ENCODE measurements at regions not wholly inside any gene's neighbourhood (a gene's known extent, or its start where the extent isn't known, plus 50 kb on each side); places are given as distances from the start of the nearest gene placed in this dataset.
"Not testable (repeated sequence)": the region's sequence is repeated elsewhere in the genome, so short reads cannot be mapped to it uniquely, and the experiment has no call there.

DNA sequence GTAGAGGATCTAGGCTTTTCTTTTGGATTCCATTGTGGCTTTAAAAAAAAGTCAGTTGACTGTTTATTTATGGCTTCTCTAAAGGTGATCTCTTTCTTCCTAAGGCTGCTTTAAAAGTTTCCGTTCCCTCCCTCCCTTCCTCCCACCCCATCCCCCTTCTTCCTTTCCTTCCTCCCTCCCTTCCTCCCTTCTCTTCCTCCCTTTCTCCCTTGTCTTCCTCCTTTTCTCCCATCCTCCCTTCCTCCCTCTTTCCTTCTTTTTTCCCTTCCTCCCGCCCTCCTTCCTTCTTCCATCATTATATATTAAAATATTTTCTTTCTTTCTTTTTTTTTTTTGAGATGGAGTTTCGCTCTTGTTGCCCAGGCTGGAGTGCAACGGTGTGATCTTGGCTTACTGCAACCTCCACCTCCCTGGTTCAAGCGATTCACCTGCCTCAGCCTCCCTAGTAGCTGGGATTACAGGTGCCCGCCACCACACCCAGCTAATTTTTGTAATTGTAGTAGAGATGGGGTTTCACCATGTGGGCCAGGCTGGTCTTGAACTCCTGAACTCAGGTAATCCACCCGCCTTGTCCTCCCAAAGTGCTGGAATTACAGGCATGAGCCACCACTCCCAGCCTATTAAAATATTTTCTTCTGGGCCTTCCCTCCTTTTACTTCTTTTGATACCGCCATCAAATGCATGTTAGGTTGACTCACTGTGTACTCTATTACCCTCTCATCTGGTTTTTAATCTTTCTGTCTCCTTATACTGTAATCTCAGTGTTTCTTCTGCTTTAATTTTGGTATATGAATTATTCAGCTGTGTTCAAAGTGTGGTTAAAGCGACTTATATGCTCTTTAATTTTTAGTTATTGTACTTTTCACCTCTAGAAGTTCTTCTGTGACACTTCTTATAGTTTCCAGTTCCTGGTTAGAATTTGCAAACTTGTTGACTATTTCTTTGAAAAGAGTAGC is 59.2 kb upstream of the ATP5PO start:
- DNase-seq (ENCODE audit: extremely low read depth, low read depth, low spot score), result no peak

DNA sequence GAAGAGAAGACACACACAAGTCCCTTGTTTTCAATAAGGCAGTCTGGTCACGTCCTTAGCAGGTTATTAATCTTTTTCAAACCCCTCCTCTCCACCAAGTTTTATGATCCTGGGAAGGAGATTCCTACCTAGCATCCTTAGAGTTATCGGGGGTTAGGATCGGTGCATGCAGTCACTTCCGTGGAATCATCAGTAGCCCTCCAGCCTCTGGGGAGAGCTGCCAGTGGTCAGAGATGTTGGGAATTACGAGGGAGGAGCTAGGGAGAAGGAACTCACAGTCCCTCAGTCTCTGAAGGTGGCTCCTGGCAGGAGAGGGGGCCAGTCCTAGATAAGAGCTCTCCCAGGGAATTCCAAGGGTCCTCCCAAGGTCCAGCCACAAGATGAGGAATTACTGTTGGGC is 57.7 kb upstream of the ATP5PO start:
- no peak for DNase-seq (ENCODE audit: extremely low read depth, low read depth, low spot score)

DNA sequence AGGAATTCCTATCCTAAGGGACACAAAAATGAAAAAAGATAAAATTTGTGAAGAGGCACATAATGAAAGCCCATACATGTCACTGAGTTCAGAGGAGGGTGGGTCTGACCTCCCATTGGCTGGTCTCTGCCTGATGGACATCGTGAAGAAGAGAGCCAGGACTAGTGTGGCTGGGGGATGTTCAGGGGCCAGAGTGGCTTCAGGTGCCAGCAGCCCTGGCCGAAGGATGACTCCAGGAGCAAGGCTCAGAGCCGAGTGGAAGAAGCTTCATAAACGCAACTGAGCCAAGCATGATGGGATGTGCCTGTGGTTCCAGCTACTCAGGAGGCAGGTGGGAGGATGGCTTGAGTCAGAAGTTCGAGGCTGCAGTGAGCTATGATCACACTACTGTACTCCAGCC is 56.9 kb upstream of the ATP5PO start:
- DNase-seq (ENCODE audit: extremely low read depth, low read depth, low spot score), result no peak

DNA sequence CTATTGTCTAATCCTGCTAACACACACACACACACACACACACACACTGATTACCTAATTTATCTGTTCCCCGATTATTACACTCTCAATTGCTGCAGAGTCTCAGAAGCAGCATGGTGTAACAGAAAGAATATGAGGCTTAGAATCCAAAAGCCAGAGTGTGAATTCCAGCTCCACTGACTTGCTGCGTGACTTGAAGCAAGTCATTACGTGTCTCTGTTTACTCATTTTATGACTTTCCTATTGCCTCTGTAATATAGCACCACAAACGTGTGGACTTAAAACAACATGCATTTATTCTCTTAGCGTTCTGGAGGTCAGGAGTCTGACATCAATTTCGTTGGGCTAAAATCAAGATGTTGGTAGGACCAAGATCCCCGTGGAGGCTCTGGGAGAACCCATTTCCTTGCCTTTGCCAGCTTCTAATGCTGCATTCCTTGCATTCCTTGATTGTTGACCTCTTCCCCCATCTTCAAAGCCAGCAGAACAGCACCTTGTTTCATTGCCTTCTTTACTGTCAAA is 55.9 kb upstream of the ATP5PO start:
- no peak for DNase-seq (ENCODE audit: extremely low read depth, low read depth, low spot score)

DNA sequence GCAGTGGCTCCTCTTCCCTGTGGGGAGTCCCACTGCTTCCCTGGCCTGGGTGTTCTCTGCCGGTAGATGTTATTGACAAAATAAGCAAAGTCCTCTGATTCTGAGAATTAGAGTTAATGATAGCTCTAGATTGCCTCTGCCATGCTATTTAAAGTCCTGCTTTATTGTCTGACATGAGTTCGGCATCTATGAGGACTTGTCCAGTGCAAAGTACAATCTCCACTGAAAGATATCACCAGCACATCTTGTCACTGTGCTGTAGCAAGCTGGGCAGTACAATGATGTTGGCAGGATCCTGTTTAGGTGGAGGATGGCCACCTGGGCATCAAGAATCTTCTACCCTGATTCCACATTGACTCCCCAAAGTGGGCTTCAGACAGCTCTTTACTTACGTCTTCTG is 54.0 kb upstream of the ATP5PO start:
- DNase-seq (ENCODE audit: extremely low read depth, low read depth, low spot score), result no peak

DNA sequence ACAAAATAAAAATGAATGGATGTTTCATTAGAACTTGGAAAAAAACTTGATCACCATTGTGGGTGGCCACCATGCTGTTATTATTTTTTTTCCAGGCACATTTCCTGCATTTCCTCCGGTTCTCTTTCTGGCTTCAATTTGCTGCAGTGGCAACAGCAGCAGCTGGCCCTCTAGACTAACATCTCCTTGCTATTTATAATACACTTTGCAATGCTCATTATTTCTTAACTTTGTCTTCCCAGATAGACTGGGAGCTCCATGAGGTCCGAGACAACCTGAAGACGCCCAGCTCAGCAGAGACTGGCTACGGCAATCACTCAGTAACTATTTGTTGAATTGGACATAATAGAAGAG is 53.4 kb upstream of the ATP5PO start:
- no peak for DNase-seq (ENCODE audit: extremely low read depth, low read depth, low spot score)

DNA sequence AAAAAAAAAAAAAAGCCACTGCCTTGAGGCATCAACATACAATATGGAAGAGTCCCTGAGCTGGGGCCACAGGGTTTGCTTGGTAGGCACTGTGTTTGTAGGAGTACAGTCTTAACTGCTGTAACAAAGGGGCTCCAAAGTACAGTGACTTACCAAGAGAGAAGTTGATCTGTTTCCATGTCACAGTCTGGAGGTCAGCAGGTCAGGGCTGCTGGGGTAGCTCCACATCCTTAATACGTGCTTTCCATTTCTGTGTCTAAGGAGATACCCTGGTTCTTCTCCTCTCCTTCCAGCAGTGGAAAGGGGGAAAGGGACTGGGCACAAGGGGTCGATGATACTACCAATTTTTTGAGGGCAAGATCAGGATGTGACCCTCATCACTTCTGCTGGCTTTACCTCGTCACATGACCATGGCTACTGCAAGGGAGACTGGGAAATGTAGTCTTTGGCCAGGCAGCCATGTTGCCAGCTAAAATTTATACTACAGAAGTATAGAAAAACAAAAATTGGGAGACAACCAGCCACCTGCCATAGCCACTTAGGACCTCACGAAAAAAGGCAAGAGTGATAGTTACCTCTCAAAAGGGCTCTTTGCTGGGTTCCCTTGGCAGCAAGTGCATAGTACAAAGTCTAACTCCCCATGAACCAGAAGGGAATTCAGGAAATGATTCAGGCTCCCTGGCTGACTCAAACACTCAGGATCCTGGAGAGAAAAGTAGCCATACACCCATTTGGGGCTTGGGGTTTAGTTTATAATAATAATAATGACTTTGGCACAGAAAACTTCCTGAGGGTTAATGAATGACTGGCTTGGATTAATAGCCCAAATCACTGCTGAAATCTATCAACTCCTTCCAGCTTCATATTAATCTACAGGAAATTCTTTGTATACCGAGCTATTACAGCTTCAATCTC is 52.7 kb upstream of the ATP5PO start:
- peak; percentile 90 for DNase-seq (ENCODE audit: extremely low read depth, low read depth, low spot score)

DNA sequence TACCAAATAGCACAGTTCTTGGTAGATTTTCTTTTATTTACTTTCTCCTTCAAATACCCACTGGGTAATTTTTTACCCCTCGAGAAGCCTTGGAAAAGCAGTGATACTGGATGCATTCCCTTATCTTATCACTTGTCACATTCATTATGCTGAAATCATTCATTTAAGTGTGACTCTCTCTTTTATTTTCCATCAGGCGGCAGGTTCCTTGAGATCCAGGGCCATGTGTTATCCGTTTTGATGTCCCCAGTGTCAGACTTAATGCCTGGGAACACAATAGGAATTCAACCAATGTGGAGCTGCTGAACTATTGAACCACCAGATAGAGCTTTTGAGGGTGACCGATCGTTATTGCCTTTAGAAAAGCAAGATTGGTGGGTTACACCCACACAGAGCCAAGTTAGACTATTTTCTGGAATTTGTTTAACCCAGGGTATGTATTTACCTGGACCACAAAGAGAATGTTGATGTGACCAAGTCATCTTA is 51.5 kb upstream of the ATP5PO start:
- DNase-seq (ENCODE audit: extremely low read depth, low read depth, low spot score), result no peak

DNA sequence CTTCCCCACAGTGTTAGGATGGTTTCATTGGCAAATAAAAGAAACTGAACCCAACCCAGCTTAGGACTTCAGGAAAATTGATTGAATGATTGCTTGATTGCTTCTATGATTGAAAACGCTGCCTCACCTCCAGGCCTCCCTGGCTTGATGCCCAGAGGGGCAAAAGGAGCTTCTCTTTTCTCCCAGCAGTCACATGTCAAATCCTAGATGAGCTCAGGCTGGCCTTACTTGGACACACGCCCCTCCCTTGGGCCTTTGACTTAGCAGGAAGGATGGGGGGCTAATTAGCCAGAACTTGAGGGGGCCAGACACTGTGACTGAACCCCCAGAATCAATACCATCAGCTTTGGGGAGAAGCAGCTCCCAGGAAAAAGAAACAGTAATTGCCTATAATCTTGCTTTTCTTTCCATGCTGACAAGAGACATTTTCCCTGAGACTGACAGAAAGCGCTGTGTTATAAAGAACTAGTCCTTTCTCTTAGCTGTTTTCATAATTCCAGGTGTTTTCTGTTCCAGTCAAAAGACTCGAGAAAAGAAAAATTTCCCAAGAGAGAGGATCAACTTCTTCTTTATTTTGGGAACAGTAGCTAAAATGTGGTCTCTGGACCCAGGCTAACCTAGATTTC is 50.8 kb upstream of the ATP5PO start:
- no peak for DNase-seq (ENCODE audit: extremely low read depth, low read depth, low spot score)

DNA sequence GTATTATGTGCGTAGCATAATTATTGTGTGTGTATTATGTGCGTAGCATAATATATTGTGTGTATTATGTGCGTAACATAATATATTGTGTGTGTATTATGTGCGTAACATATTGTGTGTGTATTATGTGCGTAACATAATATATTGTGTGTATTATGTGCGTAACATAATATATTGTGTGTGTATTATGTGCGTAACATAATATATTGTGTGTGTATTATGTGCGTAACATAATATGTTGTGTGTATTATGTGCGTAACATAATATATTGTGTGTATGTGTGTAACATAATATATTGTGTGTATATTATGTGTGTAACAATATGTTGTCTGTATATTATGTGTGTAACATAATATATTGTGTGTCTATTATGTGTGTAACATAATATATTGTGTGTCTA is 50.1 kb upstream of the ATP5PO start:
- DNase-seq (ENCODE audit: extremely low read depth, low read depth, low spot score), result not testable (repeated sequence)
